GM12878 (cell line): ENCODE measurements at regions not wholly inside any gene's neighbourhood (a gene's known extent, or its start where the extent isn't known, plus 50 kb on each side); places are given as distances from the start of the nearest gene placed in this dataset.

Source experiments
- ATAC-seq: fragments of 200-7000 bp; cut with Tn5 transposase; 3 replicates; pipeline ENCODE4 v1.9.1; 2020; ENCODE audit warnings: mild to moderate bottlenecking, moderate library complexity
- BruUV-seq: library from RNA; stranded (reverse); fragments of 400-500 nt; replicated peaks from 2 replicates; lab custom pipeline; 2021; lab: Mats Ljungman, UMichigan
- CTCF ChIA-PET: fragments of 300-600 bp; sonication (Branson Sonifier 250); formaldehyde crosslinking; extraction: SDS; loops from one replicate; lab custom pipeline; 2021; ENCODE audit warnings: inconsistent platforms; lab: Yijun Ruan, JAX
- POLR2A ChIA-PET: fragments of 350-600 bp; formaldehyde crosslinking; extraction: SDS; loops from one replicate; lab custom pipeline; 2021; ENCODE audit warnings: inconsistent platforms; lab: Charles Lee
- RAD21 ChIA-PET: fragments of 300-600 bp; sonication (Branson Sonifier 250); formaldehyde crosslinking; loops from one replicate; lab custom pipeline; 2023; ENCODE audit warnings: antibody characterized with exemption; ENCODE audit not compliant: unreplicated experiment; lab: Charles Lee
- SMC1A ChIA-PET: fragments of 300-600 bp; sonication (Branson Sonifier 250); formaldehyde crosslinking; loops from one replicate; lab custom pipeline; 2023; ENCODE audit not compliant: unreplicated experiment, uncharacterized antibody; lab: Charles Lee
- DNase-seq: peaks from one replicate; pipeline ENCODE4 v3.0.0-alpha.2; 2011; ENCODE audit warnings: low read depth, low spot score
- FAIRE-seq: peaks from 3 replicates; lab custom pipeline; 2011; peaks lifted over from hg19 to GRCh38; lab: Jason Lieb, UNC
- H2AFZ ChIP-seq: 2 replicates; pipeline ENCODE4 v1.6.0; 2011; ENCODE audit warnings: low read depth, low read length, control low read depth; ENCODE audit not compliant: control insufficient read depth
- H3K27ac ChIP-seq: 2 replicates; pipeline ENCODE4 v1.5.1; 2011; ENCODE audit warnings: control low read depth; ENCODE audit not compliant: control insufficient read depth, insufficient read depth
- H3K27me3 ChIP-seq, 2 experiments: replicated peaks in 1 of 2; 2 replicates each; pipeline versions ENCODE4 v1.6.0 to v1.6.1; 2011; ENCODE audit warnings: low read length in 1 of 2; ENCODE audit not compliant: control insufficient read depth in 2 of 2, insufficient read depth in 2 of 2
- H3K36me3 ChIP-seq, 2 experiments: 2 replicates each; pipeline ENCODE4 v1.5.1; 2011; ENCODE audit warnings: low read length in 1 of 2; ENCODE audit not compliant: control insufficient read depth in 2 of 2, insufficient read depth in 2 of 2
- H3K4me1 ChIP-seq: 2 replicates; pipeline ENCODE4 v1.6.1; 2011; ENCODE audit warnings: mild to moderate bottlenecking, low read length, moderate library complexity, mixed read lengths; ENCODE audit not compliant: control insufficient read depth, insufficient read depth
- H3K4me2 ChIP-seq: 2 replicates; pipeline ENCODE4 v1.6.0; 2011; ENCODE audit warnings: control low read depth; ENCODE audit not compliant: control insufficient read depth, insufficient read depth
- H3K4me3 ChIP-seq: fragments of 200-600 bp; sonication (generic); 2 replicates; pipeline ENCODE4 v1.5.1; 2016
- H3K79me2 ChIP-seq: 2 replicates; pipeline ENCODE4 v1.6.0; 2011; ENCODE audit warnings: low read length; ENCODE audit not compliant: control insufficient read depth, insufficient read depth
- H3K9ac ChIP-seq: 2 replicates; pipeline ENCODE4 v1.8.0; 2011; ENCODE audit warnings: low read length, control low read depth, mixed read lengths; ENCODE audit not compliant: control insufficient read depth, insufficient read depth
- H3K9me3 ChIP-seq: replicated peaks from 3 replicates; pipeline ENCODE4 v1.5.1; 2011; ENCODE audit warnings: mild to moderate bottlenecking, low read length; ENCODE audit not compliant: control insufficient read depth, insufficient read depth
- H4K20me1 ChIP-seq: 2 replicates; pipeline ENCODE4 v1.6.0; 2011; ENCODE audit not compliant: control insufficient read depth, insufficient read depth
- CEBPZ ChIP-seq: fragments of 150-350 bp; IDR thresholded peaks from 2 replicates; pipeline ENCODE4 v1.6.1; 2016; ENCODE audit warnings: low read depth, low read length
- E2F8 ChIP-seq: fragments of 450-650 bp; IDR thresholded peaks from 2 replicates; pipeline ENCODE4 v1.6.1; 2018; ENCODE audit warnings: mild to moderate bottlenecking, low read depth, moderate library complexity; ENCODE audit not compliant: partially characterized antibody
- IRF5 ChIP-seq: fragments of 450-650 bp; IDR thresholded peaks from 2 replicates; pipeline ENCODE4 v1.6.1; 2017; ENCODE audit warnings: borderline replicate concordance
- NRF1 ChIP-seq: conservative IDR thresholded peaks from 2 replicates; pipeline ENCODE4 v1.6.1; 2011; ENCODE audit warnings: mild to moderate bottlenecking, low read depth, low read length, improper control_type of control experiment
- POLR2AphosphoS5 ChIP-seq: IDR thresholded peaks from 2 replicates; pipeline ENCODE4 v1.6.1; 2011; ENCODE audit warnings: mild to moderate bottlenecking, low read length, inconsistent platforms
- WGBS: methylation state at CpG from one replicate; pipeline ENCODE4 v1.1.6; 2016; ENCODE audit warnings: low lambda C conversion rate; ENCODE audit not compliant: insufficient replicate concordance, insufficient coverage; ENCODE audit errors: missing lambda C conversion rate; 5-methylcytosine and 5-hydroxymethylcytosine counted together
- in situ Hi-C: fragments of 300-500 bp; cut with MboI; formaldehyde crosslinking; loops from 9 replicates; pipeline ENCODE4 v1.14.3; 2018; ENCODE audit warnings: mixed read lengths
- intact Hi-C: fragments of 100-400 bp; cut with micrococcal nuclease; formaldehyde crosslinking; loops from one replicate; pipeline ENCODE4 v1.14.2; 2022; ENCODE audit not compliant: unreplicated experiment

- TF ChIP-seq CEBPZ = no peak
- no peak for TF ChIP-seq E2F8
- TF ChIP-seq IRF5 = no peak
- no peak for TF ChIP-seq NRF1
Observed at GRCh38 chr4:185867770-185868169, 55.8 kb upstream of the SORBS2 start (continued).

DNA sequence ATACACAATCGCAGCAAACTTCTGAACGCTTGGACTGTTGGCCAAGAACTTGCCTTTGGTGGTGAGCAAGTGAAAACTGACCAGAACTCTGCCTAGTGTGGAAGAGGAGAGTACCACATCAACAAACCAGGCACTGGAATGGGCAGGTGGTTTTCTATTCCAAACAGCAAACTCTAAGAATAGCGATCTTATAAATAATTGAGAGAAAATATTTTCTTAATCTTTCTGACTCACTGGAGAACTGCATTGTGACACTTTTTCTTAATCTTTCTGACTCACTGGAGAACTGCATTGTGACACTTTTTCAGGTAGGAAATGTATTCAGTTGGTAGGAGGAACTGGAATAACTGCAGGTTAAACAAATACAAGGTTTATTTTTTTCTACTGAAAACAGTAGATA is 57.0 kb upstream of the SORBS2 start:
- Histone ChIP-seq H3K27ac (no peak overlapping the region), H4K20me1 (no peaks in the 10 kb centered on the region), H3K4me2 (no peak overlapping the region), H2AFZ (no peak overlapping the region), H3K36me3 (no peaks in the 10 kb centered on the region), H3K27me3 (no peaks in the 10 kb centered on the region; a peak in 1 of 4 replicates), H3K79me2 (no peaks in the 10 kb centered on the region), H3K4me1 (no peaks in the 10 kb centered on the region), H3K4me3 (no peak overlapping the region), H3K9ac (no peak overlapping the region), H3K9me3 (no peaks in the 10 kb centered on the region)
- in situ Hi-C loops = no loop called here
- ChIA-PET POLR2A (no interaction called here), RAD21 (no interaction called here), SMC1A (no interaction called here), CTCF (interaction anchor here (1.1 kb wide), 1 partner anchor 16 kb away, joined by 3 read pairs; no protein-coding TSS in a partner anchor)
- DNase-seq (no peak), ATAC-seq (no peak), FAIRE-seq (no peak)
- intact Hi-C loops = no loop called here
- BruUV-seq = no TSS peak
- WGBS = 59% methylated on average over 3 of the region's 3 CpGs
- no peak for TF ChIP-seq POLR2AphosphoS5
